ENCODE measurements at regions not wholly inside any gene's neighbourhood (a gene's known extent, or its start where the extent isn't known, plus 50 kb on each side); places are given as distances from the start of the nearest gene placed in this dataset.

DNA sequence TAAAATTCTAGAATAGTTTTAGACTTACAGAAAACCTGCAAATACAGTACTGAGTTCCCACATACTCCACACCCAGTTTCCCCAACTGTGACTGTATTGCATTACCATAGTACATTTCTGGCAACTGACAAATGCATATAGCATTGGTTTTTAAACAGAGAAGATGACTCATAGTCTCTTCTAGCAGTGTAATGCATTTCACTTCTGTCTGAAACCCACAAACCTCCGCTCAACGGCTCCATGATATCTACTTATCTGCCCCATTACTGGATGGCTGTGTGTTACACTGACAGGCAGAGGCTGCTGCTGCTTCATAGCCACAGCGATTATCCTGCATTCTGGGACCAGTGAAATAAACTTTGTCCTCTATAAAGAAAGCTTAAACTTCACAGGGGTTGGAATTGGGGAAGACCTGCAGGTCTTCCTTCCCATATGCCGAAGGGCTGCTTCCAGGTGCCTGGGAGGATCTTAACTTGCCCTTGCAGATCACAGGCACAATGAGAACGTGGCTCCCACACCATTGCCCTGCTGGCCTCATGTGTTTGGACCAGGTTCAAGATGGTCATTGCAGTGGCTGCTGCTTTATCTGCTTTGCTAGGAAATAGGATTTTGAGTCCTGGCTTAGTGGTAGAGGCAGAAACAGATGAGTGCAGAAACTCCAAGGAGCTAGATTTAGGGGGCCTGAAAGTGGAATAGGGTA is 742.6 kb upstream of the HS6ST1 start:
- Histone ChIP-seq H3K4me1 (peaks cover 4% of the 10 kb centered on the region), H3K4me2 (ENCODE audit: low read length) (no peak overlapping the region), H3K4me3 (ENCODE audit: low read depth, low read length) (no peak overlapping the region), H3K27me3 (ENCODE audit: control insufficient read depth, insufficient read depth, low read length) (no peaks in the 10 kb centered on the region), H3K36me3 (ENCODE audit: control insufficient read depth, insufficient read depth, low read length) (no peaks in the 10 kb centered on the region), H3K27ac (no peak overlapping the region), H3K9ac (no peak overlapping the region), H2AFZ (no peak overlapping the region), H3K9me3 (ENCODE audit: control insufficient read depth, low read length) (no peaks in the 10 kb centered on the region), H3K79me2 (no peaks in the 10 kb centered on the region)
- TF ChIP-seq CTCF (IDR thresholded peaks at IDR 0.05) = no peak

DNA sequence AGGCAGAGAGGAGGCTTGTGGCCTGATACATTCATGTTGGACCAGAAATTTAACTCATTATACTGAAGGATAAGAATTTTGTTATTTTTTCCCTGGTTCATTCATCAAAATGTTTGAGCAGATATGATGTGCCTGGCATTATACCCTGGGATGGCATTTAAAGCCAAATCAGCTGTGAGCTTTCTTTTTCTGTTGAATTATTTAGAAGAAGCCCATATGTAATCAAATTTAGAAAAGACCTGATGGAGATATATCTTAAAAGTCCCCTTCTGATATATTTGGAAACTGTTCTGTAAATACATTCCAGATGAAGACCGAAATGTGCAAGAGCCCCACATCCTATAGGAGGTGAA is 743.1 kb upstream of the HS6ST1 start:
- no peaks in the 10 kb centered on the region for H3K27me3 ChIP-seq (ENCODE audit: control insufficient read depth, insufficient read depth, low read length)

GRCh38 chr2:129062146-129062912 is 743.7 kb upstream of the HS6ST1 start:
- H3K9ac ChIP-seq = no peak overlapping the region
- H2AFZ ChIP-seq = no peak overlapping the region
- no peak overlapping the region for H3K4me2 ChIP-seq (ENCODE audit: low read length)
- H3K79me2 ChIP-seq = no peaks in the 10 kb centered on the region
- no peaks in the 10 kb centered on the region for H3K9me3 ChIP-seq (ENCODE audit: control insufficient read depth, low read length)
- no peaks in the 10 kb centered on the region for H3K27me3 ChIP-seq (ENCODE audit: control insufficient read depth, insufficient read depth, low read length)
- TF ChIP-seq CTCF (IDR thresholded peaks at IDR 0.05) = no peak
- no peaks in the 10 kb centered on the region for H3K4me1 ChIP-seq
- no peak overlapping the region for H3K27ac ChIP-seq
- no peaks in the 10 kb centered on the region for H3K36me3 ChIP-seq (ENCODE audit: control insufficient read depth, insufficient read depth, low read length)
- no peak overlapping the region for H3K4me3 ChIP-seq (ENCODE audit: low read depth, low read length)

More for the DNA sequence above, 743.1 kb upstream of the HS6ST1 start:
- H3K4me3 ChIP-seq (ENCODE audit: low read depth, low read length) = no peak overlapping the region
- H3K27ac ChIP-seq = no peak overlapping the region
- H2AFZ ChIP-seq = no peak overlapping the region
- H3K36me3 ChIP-seq (ENCODE audit: control insufficient read depth, insufficient read depth, low read length) = no peaks in the 10 kb centered on the region
- H3K4me2 ChIP-seq (ENCODE audit: low read length) = no peak overlapping the region
- no peaks in the 10 kb centered on the region for H3K9me3 ChIP-seq (ENCODE audit: control insufficient read depth, low read length)
- H3K4me1 ChIP-seq = peaks cover 3% of the 10 kb centered on the region
- H3K9ac ChIP-seq = no peak overlapping the region
- no peak for TF ChIP-seq CTCF (IDR thresholded peaks at IDR 0.05)
- no peaks in the 10 kb centered on the region for H3K79me2 ChIP-seq

GRCh38 chr2:129067070-129067469 is 748.4 kb upstream of the HS6ST1 start:
- Histone ChIP-seq H3K9me3 (ENCODE audit: control insufficient read depth, low read length) (no peaks in the 10 kb centered on the region), H3K27ac (no peak overlapping the region), H3K9ac (no peak overlapping the region), H2AFZ (no peak overlapping the region), H3K4me1 (no peaks in the 10 kb centered on the region), H3K36me3 (ENCODE audit: control insufficient read depth, insufficient read depth, low read length) (no peaks in the 10 kb centered on the region), H3K4me3 (ENCODE audit: low read depth, low read length) (no peak overlapping the region), H3K4me2 (ENCODE audit: low read length) (no peak overlapping the region), H3K79me2 (no peaks in the 10 kb centered on the region), H3K27me3 (ENCODE audit: control insufficient read depth, insufficient read depth, low read length) (no peaks in the 10 kb centered on the region)
- no peak for TF ChIP-seq CTCF (IDR thresholded peaks at IDR 0.05)

Measured in parathyroid adenoma (tissue), 2 donors.